ENCODE measurements at regions not wholly inside any gene's neighbourhood (a gene's known extent, or its start where the extent isn't known, plus 50 kb on each side); places are given as distances from the start of the nearest gene placed in this dataset.

DNA sequence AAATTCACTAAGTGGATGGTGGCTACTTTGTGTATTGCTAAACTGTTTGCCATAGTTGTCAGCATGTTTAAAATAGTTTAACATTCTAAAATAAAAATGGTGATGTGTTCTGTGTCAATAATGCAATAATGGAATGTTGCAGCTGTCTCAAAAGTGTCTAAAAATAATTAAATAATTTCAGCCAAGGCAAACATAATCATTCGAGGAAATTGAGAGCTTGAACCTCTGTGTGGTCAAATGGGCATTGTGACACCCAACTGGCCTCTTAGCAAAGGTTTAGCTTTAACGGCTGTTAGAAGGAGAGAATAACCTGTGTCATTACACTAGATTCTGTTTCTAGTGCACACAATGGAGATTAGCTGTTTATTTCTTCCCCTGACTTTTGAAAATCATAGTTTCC lies 278.5 kb downstream of the TMEM167A start:
- no peaks in the 10 kb centered on the region for H3K9me3 ChIP-seq
- ATAC-seq, result no peak
- TF ChIP-seq CTCF (IDR thresholded peaks at IDR 0.05), result no peak
- TF ChIP-seq POLR2A (IDR thresholded peaks at IDR 0.05), result no peak
- no peaks in the 10 kb centered on the region for H3K4me1 ChIP-seq
- DNase-seq, result no peak
- H3K27ac ChIP-seq, result no peak overlapping the region
- no peaks in the 10 kb centered on the region for H3K36me3 ChIP-seq (replicated peaks in 1 of 2; ENCODE audit: insufficient read depth in 1 of 2, low read depth in 2 of 2)
- H3K4me3 ChIP-seq, result no peak overlapping the region
- H3K27me3 ChIP-seq, result no peaks in the 10 kb centered on the region
- intact Hi-C loops (cut with DNase I), result no loop called here
- 29% methylated on average over 2 of the region's 2 CpGs for WGBS, 2 donors

- WGBS, 2 donors, result 60 to 61% methylated on average over 5 of the region's 5 CpGs
- H3K9me3 ChIP-seq, result no peaks in the 10 kb centered on the region
- DNase-seq (no peak), ATAC-seq (no peak)
- TF ChIP-seq POLR2A (IDR thresholded peaks at IDR 0.05) (no peak), CTCF (IDR thresholded peaks at IDR 0.05) (no peak)
- H3K4me1 ChIP-seq, result no peaks in the 10 kb centered on the region
- intact Hi-C loops (cut with DNase I), result no loop called here
- no peak overlapping the region for H3K27ac ChIP-seq
- no peak overlapping the region for H3K4me3 ChIP-seq
- H3K36me3 ChIP-seq (replicated peaks in 1 of 2; ENCODE audit: insufficient read depth in 1 of 2, low read depth in 2 of 2), result no peaks in the 10 kb centered on the region
- no peaks in the 10 kb centered on the region for H3K27me3 ChIP-seq
Measured at GRCh38 chr5:82796643-82797416, 280.4 kb downstream of the TMEM167A start.

GRCh38 chr5:82794876-82795275 lies 282.3 kb downstream of the TMEM167A start:
- TF ChIP-seq POLR2A (IDR thresholded peaks at IDR 0.05) (no peak), CTCF (IDR thresholded peaks at IDR 0.05) (no peak)
- Histone ChIP-seq H3K4me1 (no peaks in the 10 kb centered on the region), H3K36me3 (replicated peaks in 1 of 2; ENCODE audit: insufficient read depth in 1 of 2, low read depth in 2 of 2) (no peaks in the 10 kb centered on the region), H3K4me3 (no peak overlapping the region), H3K27ac (no peak overlapping the region), H3K27me3 (no peaks in the 10 kb centered on the region), H3K9me3 (no peaks in the 10 kb centered on the region)
- WGBS, 2 donors, result 66 to 72% methylated on average over 2 of the region's 2 CpGs
- intact Hi-C loops (cut with DNase I), result no loop called here
- DNase-seq (no peak), ATAC-seq (no peak)

DNA sequence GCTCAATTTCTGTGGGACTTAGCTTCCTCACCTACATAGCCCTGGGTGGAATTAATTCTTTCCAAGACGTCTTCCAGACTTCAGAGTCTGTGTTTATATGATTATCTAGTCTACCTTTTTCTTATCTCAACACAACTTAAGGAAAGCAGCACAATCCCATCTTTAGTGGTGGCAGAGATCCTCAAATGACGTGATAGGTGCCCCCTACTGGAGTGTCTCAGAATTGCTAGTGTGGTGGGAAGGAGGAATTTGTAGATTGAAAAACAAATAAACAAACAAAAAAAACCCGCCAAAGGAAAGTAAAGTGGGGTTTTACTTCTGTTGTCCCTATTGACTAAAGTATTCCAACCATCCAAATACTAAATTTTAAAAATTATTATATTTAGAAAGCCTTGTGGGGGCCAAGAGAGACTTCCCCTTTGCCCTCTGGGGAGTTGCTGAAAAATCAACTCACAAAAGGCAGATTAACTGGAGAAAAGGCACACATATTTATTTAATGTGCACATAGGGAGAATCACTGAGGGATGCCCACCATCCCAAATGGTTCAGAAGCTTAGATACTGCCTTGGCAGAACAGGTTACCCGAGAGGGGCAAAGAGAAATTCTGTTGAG lies 283.3 kb downstream of the TMEM167A start:
- H3K27me3 ChIP-seq, result no peaks in the 10 kb centered on the region
- 23 to 45% methylated on average over 4 of the region's 4 CpGs for WGBS, 2 donors
- DNase-seq (peak; percentile 15 to 35 (median 26)), ATAC-seq (no peak)
- no peaks in the 10 kb centered on the region for H3K36me3 ChIP-seq (replicated peaks in 1 of 2; ENCODE audit: insufficient read depth in 1 of 2, low read depth in 2 of 2)
- H3K4me1 ChIP-seq, result no peaks in the 10 kb centered on the region
- H3K4me3 ChIP-seq, result no peak overlapping the region
- H3K27ac ChIP-seq, result no peak overlapping the region
- intact Hi-C loops (cut with DNase I), result no loop called here
- TF ChIP-seq POLR2A (IDR thresholded peaks at IDR 0.05), result no peak
- peak; percentile 20 to 64 (median 53) for TF ChIP-seq CTCF (IDR thresholded peaks at IDR 0.05)
- no peaks in the 10 kb centered on the region for H3K9me3 ChIP-seq

DNA sequence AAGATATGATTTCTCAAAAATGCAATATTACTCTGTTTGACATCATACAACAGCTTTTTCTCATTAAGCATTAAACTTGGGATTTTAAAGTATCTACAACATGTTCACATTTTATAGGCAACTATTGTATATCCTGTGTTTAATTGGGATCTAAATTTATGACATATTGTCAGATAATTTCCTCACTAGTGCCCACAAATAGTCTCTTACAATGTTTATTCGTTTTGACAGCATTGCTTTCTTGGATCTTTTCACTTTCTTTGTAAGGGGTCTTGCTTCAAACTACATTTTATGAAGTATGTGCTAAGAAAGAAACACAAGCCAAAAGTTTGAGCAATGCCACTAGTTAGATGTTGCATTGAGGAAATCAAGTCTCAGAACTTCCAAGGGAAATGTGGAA lies 285.1 kb downstream of the TMEM167A start:
- H3K9me3 ChIP-seq, result no peaks in the 10 kb centered on the region
- ATAC-seq (no peak), DNase-seq (no peak)
- H3K27ac ChIP-seq, result no peak overlapping the region
- H3K4me3 ChIP-seq, result no peak overlapping the region
- H3K36me3 ChIP-seq (replicated peaks in 1 of 2; ENCODE audit: insufficient read depth in 1 of 2, low read depth in 2 of 2), result no peaks in the 10 kb centered on the region
- H3K27me3 ChIP-seq, result no peaks in the 10 kb centered on the region
- WGBS, 2 donors, result 40 to 59% methylated on average over 1 of the region's 1 CpG
- intact Hi-C loops (cut with DNase I), result no loop called here
- no peaks in the 10 kb centered on the region for H3K4me1 ChIP-seq
- TF ChIP-seq CTCF (IDR thresholded peaks at IDR 0.05), result no peak
- TF ChIP-seq POLR2A (IDR thresholded peaks at IDR 0.05), result no peak

Measured in body of pancreas (tissue), 4 donors.